Esophagus squamous epithelium (tissue), 5 donors: ENCODE measurements at regions not wholly inside any gene's neighbourhood (a gene's known extent, or its start where the extent isn't known, plus 50 kb on each side); places are given as distances from the start of the nearest gene placed in this dataset.
"Not testable (repeated sequence)": the region's sequence is repeated elsewhere in the genome, so short reads cannot be mapped to it uniquely, and the experiment has no call there.

ENCODE experiments used
- DNase-seq: peaks from one replicate; lab custom pipeline; 2025; lab: John Stamatoyannopoulos, UW
- H3K27ac ChIP-seq, 4 donors: fragments of 200-600 bp; sonication (generic); one replicate each; pipeline ENCODE4 v1.5.1; 2016 to 2019; ENCODE audit warnings: mild to moderate bottlenecking in 1 of 4
- H3K27me3 ChIP-seq, 4 donors: fragments of 200-600 bp; sonication (generic); 1 replicate in 3 of 4; 2 replicates in 1 of 4; pipeline versions ENCODE4 v1.5.1 to v1.6.0; 2017 to 2021; ENCODE audit warnings: antibody characterized with exemption in 1 of 4
- H3K36me3 ChIP-seq, 3 donors: fragments of 200-600 bp; sonication (generic); one replicate each; pipeline ENCODE4 v1.5.1; 2016 to 2019
- H3K4me1 ChIP-seq, 3 donors: fragments of 200-600 bp; sonication (generic); one replicate each; pipeline ENCODE4 v1.5.1; 2017 to 2019
- H3K4me3 ChIP-seq, 4 donors: fragments of 200-600 bp; sonication (generic); 1 replicate in 3 of 4; 2 replicates in 1 of 4; pipeline ENCODE4 v1.5.1; 2016 to 2019; ENCODE audit warnings: mild to moderate bottlenecking in 2 of 4, moderate library complexity in 1 of 4
- H3K9me3 ChIP-seq, 3 donors: fragments of 200-600 bp; sonication (generic); one replicate each; pipeline ENCODE4 v1.5.1; 2016 to 2019
- CTCF ChIP-seq, 6 experiments: fragments of 450-650 bp in 4 of 6; fragments of 200-600 bp in 2 of 6; sonication (generic) in 2 of 6; IDR thresholded peaks; one replicate each; pipeline ENCODE4 v1.5.1; 2016 to 2019; ENCODE audit warnings: antibody characterized with exemption in 6 of 6, mild to moderate bottlenecking in 4 of 6, moderate library complexity in 4 of 6
- POLR2A ChIP-seq, 4 donors: fragments of 450-650 bp; IDR thresholded peaks; one replicate each; pipeline ENCODE4 v1.6.1; 2017; ENCODE audit warnings: antibody characterized with exemption in 4 of 4, mild to moderate bottlenecking in 4 of 4, moderate library complexity in 3 of 4
- WGBS, 2 donors: methylation state at CpG; one replicate each; pipeline ENCODE4 v1.1.5; 2018; 5-methylcytosine and 5-hydroxymethylcytosine counted together
- intact Hi-C: fragments of 100-400 bp; cut with DNase I; formaldehyde crosslinking; loops from one replicate; pipeline ENCODE4 v1.15.0; 2022
- donor health status: DM: yes; HTN: yes; CAD: no.

DNA sequence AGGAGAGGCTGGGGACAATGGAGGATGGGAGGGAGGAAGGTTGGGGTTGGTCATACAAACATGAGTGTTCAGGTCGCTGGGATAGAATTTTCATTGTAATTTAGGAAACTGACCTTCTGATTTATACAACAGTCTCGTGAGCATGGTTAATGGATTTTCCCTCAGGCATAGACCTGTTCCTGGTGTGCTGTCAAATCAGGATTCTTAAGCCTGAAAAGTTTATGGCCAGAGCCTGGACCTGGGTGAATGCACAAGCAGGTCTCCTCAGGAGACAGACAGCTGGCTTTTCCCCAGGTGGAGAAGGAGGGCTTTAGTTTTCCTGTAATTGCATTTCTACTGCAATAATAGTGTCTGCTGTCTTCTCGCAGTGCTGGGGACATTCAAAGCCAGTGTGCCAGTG, 338.0 kb downstream of the SHQ1 start:
- no peak overlapping the region for H3K4me3 ChIP-seq
- H3K27me3 ChIP-seq = no peaks in the 10 kb centered on the region
- no peak overlapping the region for H3K27ac ChIP-seq
- no peaks in the 10 kb centered on the region for H3K4me1 ChIP-seq
- WGBS, 2 donors = 36 to 57% methylated on average over 2 to 3 of the region's 3 CpGs
- intact Hi-C loops = no loop called here
- no peak for DNase-seq
- TF ChIP-seq POLR2A (IDR thresholded peaks at IDR 0.05) (no peak), CTCF (IDR thresholded peaks at IDR 0.05) (no peak)
- no peaks in the 10 kb centered on the region for H3K9me3 ChIP-seq
- no peaks in the 10 kb centered on the region for H3K36me3 ChIP-seq

- no peaks in the 10 kb centered on the region for H3K36me3 ChIP-seq
- no peaks in the 10 kb centered on the region for H3K4me1 ChIP-seq
- no peak overlapping the region for H3K27ac ChIP-seq
- no peaks in the 10 kb centered on the region for H3K9me3 ChIP-seq
- 79 to 82% methylated on average over 6 of the region's 6 CpGs for whole genome bisulfite sequencing, 2 donors
- no peak overlapping the region for H3K4me3 ChIP-seq
- intact Hi-C loops = no loop called here
- TF ChIP-seq CTCF (IDR thresholded peaks at IDR 0.05) (no peak), POLR2A (IDR thresholded peaks at IDR 0.05) (no peak)
- H3K27me3 ChIP-seq = no peaks in the 10 kb centered on the region
- no peak for DNase-seq
Measured at GRCh38 chr3:72505539-72506405, 342.5 kb downstream of the SHQ1 start.

DNA sequence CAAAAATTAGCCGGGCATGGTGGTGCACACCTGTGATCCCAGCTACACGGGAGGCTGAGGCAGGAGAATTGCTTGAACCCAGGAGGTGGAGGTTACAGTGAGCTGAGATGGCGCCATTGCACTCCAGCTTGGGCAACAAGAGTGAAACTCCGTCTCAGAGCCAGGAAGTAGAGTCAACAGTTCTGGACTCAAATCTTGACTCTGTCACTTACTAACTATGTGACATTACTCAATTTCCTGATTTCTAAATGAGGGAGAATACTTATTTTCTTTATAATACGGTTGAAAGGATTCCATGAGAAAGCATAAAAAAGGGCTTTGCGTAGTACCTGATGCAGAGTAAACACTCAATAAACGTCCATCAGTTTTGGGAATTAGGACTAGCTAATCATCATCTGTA, 350.7 kb downstream of the SHQ1 start:
- WGBS, 2 donors = 77 to 79% methylated on average over 5 to 7 of the region's 7 CpGs
- H3K27ac ChIP-seq, DNase-seq, H3K9me3 ChIP-seq, H3K27me3 ChIP-seq, intact Hi-C loops, H3K4me1 ChIP-seq, H3K36me3 ChIP-seq, H3K4me3 ChIP-seq: not testable (repeated sequence)

GRCh38 chr3:72496051-72496670, 352.1 kb downstream of the SHQ1 start:
- Histone ChIP-seq H3K4me3 (no peak overlapping the region), H3K4me1 (peaks cover 0 to 11% (median 9%) of the 10 kb centered on the region in 3 donors), H3K27me3 (no peaks in the 10 kb centered on the region), H3K27ac (no peak overlapping the region), H3K36me3 (no peaks in the 10 kb centered on the region), H3K9me3 (peaks cover 0 to 5% (median 0%) of the 10 kb centered on the region in 3 donors)
- DNase-seq = no peak
- intact Hi-C loops = no loop called here
- WGBS, 2 donors = 57 to 81% methylated on average over 3 to 4 of the region's 4 CpGs
- TF ChIP-seq POLR2A (IDR thresholded peaks at IDR 0.05) (no peak), CTCF (IDR thresholded peaks at IDR 0.05) (no peak)

- H3K4me1 ChIP-seq = peaks cover 0 to 11% (median 9%) of the 10 kb centered on the region in 3 donors
- DNase-seq = no peak
- intact Hi-C loops = no loop called here
- no peaks in the 10 kb centered on the region for H3K27me3 ChIP-seq
- WGBS, 2 donors = 27% methylated on average over 2 of the region's 2 CpGs
- no peak overlapping the region for H3K4me3 ChIP-seq
- H3K9me3 ChIP-seq = peaks cover 0 to 5% (median 0%) of the 10 kb centered on the region in 3 donors
- TF ChIP-seq POLR2A (IDR thresholded peaks at IDR 0.05) = no peak
- no peak for TF ChIP-seq CTCF (IDR thresholded peaks at IDR 0.05)
- H3K27ac ChIP-seq = no peak overlapping the region
- H3K36me3 ChIP-seq = no peaks in the 10 kb centered on the region
Measured at GRCh38 chr3:72494626-72495025, 353.6 kb downstream of the SHQ1 start.
